Activated CD8-positive, alpha-beta memory T cell treated with anti-CD3 and anti-CD28 coated beads, Interleukin-2, amount 50 U/mL, for 1 hour (primary cell): ENCODE measurements at regions not wholly inside any gene's neighbourhood (a gene's known extent, or its start where the extent isn't known, plus 50 kb on each side); places are given as distances from the start of the nearest gene placed in this dataset.
"Not testable (repeated sequence)": the region's sequence is repeated elsewhere in the genome, so short reads cannot be mapped to it uniquely, and the experiment has no call there.

Experiments used
- DNase-seq: peaks from one replicate; pipeline ENCODE4 v3.0.0-alpha.2; 2020; ENCODE audit errors: extremely low read depth

DNA sequence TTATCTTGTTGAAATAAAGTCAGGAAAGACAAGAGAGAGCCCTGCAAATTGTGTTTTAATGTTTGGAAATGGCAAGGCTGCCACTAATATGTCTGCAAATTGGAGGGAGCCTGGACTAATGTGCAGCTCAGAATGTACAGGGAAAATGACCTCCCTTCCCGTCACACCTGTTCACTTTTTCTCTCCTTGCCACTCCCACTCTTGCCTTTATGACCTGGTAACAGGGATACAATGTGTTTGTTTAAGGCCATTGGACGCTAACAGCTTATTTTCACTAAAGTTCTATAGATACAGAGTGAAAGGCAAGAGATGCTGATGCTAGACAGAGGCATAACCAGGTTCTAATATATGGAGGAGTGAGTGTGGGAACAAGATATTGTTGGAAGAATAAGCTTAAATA is 203.9 kb downstream of the RAB38 start:
- DNase-seq: no peak

DNA sequence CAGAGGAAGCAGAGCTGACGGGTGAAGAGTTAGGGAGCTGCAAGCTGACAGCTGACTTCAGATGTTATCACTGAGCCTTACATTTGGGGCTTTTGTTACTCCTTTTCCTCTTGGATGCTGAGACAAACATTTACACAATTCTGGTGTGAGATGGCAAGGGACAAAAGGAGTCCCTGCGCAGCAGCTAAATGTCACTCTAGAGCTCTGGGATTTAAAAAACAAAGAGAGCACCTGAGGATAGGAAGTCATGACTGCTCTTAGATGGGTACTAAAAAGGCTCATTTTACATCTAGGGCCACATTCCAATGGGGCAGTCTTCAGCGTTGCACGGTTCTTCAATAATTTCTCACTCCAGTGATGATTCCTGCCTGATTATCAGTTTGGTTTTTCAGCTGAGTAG is 204.5 kb downstream of the RAB38 start:
- no peak for DNase-seq

DNA sequence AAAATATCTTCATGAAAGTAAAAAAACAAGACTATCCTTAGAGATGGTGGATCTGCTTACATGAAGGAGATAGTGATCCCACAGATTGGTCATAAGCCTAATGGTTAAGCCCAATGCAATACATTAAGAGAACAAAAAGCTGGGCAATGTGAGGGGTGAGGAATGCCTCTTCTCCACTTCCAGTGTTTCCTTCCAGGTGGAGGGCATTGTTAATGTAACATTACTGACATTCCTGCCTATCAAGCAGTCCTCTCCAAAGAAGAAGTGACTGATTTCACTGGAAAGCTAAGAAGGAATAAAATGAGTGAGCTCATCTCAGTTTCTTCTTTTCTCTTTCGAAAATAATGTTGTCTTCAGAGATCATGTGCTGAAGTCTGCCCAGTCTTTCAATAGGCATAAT is 207.8 kb downstream of the RAB38 start:
- DNase-seq: no peak

DNA sequence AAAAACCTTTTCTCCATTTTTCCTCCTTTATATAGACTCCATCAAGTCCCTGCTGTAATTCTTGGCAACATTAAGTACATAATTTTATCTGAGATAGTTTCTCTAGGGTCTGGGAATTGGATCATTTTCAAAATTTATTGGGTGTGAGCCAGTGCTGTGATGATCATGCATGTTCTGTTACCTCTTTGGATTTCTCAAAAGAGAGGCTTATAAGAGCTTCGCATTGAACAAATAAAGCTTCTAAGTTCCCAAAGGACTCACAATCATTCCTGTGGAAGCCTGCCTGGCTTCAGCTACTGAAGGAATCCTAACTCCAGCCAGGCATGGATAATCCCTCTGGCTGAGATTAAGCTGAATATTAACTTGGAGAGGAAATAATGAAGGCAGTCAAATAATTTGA is 208.5 kb downstream of the RAB38 start:
- no peak for DNase-seq

DNA sequence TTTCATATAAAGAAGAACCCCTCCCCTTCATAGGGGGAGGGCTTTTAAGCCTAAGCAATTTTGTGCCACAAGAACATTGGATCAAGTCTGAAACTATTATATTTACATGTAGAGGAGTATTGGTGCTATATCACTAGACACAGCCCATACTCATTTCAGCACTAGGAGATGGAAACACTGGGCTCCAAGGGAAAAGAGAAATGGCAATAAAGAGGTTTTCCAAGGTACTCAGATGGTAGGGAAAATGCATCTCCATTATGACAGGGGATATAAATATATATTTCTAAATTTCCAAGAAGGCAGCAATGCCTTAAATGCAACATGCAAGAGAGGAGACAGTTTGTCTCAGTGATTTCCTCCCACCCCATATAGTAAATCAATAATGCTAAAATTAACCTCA is 209.0 kb downstream of the RAB38 start:
- DNase-seq: no peak

DNA sequence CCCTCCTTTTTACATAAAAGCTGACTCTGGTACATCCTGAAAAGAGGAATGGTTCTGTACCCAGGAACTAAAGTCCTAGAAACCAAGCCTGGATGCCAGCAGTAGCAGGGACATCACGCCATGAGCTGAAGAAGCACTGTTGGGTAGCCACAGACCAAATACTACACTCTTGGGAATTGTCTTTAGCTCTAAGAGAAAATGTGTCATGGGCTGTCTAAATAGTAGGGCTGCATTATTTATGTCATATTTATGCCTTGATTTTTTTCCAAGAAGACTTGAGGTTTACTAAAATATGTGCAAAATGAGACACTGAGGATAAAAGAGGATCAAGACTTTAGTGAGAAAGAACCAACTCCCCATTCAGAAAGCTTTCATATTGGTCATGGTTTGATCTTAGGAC is 213.6 kb downstream of the RAB38 start:
- DNase-seq: no peak

DNA sequence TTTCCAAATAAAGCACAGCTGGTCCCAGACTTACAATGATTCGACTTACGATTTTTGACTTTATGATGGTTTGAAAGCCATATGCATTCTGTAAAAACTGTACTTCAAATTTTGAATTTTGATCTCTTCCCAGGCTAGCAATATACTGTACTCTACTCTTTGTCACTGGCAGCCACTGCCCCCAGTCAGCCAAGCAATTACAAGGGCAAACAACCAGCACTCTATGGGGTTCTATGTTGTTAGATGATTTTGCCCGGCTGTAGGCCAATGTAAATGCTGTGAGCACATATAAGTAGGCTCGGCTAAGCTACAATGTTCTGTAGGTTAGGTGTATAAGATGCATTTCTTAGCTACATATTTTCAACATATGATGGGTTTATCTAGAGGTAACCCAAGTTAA is 217.3 kb downstream of the RAB38 start:
- DNase-seq: no peak

DNA sequence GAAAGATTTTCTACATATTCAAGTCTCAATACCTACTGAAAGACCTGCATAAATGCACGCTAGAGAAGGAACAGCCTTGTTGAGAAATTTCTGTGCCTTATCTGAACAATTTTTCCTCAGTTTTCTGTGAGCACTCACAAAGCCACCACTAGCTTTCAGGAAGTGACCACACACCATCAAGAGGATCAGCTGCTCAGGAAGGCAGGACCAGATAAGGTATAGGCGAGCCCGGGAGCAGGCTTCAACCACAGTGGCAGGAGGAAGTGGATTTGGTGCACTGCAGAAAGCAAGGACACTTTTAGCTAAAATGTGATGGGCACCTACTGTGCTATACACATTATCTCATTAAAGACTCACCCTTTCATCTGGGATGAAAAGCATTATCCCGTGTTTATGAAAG is 220.8 kb downstream of the RAB38 start:
- DNase-seq: no peak

DNA sequence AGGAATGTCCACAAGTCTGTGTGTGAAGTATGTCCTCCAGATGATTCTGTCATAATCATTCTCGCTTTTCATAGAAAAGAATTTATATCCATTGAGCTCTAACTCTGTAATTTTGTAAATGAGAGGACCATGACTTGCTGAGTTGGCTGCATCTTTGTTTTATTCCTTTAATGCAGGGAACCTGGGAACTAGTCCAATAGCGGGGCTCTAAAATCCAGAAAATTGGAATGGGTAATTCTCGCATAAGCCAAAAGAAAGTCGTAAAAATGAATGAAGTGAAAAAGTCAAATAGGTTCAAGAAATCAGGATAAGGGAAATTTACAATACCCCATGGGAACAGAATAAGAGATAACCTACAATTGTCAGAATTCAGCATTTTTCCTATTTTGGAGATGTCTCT is 232.5 kb downstream of the RAB38 start:
- no peak for DNase-seq

DNA sequence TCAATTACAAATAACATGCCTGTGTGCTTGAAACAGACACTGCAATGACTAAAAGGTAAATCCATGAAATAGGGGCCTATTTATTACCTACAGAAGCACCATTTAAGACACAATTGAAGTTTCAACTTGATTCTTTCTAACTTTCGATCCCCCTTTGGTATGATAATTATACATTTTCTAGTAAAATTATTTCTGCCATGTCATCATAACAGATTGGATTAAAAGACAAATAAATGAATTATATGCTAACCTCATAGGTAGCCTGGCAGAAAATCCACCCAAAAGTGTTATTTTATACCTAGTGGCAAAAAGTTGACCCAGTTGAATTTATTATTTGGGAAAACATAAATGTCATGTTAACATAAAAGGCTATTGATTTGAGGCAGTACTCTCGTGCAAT is 241.1 kb downstream of the RAB38 start:
- DNase-seq: no peak

DNA sequence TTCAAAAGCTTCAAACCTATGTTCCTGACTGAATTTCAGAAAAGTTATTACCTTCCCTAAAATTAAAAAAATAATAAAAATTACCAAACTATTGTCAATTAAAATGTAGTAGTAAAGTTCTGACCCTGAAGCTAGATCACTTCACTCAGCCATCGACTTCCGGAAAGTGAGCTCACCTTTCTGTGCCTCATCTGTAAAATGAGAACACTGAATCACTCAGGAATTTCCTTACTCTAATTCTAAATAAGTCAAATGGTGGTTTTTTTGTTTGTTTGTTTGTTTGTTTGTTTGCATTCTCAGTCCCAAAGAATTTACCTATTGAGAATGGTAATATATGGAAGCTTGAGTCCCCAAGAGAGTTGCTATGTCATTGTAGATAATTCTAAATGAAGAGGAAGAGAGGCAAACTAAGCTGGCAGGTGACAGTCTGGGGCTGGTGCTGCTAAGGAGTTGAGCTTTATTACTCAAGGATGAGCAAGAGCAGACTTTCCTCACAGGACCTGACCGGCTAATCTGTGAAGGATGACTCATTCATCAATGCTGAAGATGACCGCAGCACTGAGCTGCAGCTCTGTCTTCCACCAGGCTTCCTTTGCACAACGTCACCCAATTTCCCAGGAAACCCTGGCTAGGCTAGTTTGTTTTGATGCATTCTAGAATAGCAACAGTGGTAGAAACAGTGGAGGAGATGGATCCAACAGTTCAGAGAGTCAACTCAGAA is 248.8 kb downstream of the RAB38 start:
- no peak for DNase-seq

DNA sequence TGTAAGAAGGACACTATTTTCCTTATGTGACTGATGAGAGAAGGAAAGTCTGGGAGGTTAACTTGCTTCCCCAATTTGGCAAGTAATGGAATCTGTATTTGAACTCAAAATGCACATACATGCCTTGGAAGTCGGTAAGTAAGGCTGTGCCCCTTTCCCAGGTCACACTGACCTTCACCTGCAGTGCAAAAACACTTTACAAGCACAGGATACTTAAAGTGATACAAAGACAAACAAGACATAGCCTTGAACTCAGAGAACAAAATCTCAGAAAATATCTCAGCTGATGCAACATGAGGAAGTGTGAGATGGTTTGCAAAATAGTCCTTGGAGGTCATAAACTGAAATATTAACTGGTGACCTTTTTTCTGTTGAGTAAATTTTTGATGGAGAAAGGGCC is 251.1 kb downstream of the RAB38 start:
- no peak for DNase-seq

DNA sequence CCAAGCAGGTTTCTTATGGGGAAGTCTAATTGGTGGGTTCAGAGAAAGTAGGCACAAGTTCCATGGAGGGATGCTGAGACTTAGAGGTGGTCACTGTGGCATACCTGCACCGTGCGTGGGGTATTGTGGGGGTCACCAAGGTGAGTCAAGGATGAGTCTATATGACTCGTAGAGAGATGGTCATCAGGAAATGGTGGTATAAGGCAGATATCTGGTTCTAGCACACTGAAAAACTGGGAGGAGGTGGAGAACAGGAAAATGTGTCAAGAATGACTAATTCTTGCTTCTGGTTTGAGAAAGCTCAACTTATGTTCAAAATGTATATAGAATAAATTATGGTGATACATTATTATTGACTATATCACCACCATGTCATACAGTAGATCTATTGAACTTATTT is 258.1 kb downstream of the RAB38 start:
- DNase-seq: no peak

DNA sequence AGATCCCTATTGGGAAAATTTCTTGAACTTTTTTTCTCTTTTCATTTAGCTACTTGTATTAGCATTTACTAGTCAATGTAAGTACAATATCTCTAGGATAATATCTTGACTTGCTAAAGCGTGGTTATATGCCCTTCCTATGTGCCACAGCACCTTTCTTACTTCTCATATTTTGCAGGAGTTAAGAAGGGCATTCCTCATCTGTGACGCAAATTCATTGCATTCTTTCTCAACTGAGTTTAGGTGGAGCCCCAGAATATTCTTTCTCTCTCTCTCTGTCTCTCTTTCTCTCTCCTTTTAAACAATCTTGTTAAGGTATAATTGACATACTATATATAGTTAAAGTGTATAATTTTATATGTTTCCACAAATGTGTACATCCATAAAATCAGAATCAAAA is 266.1 kb downstream of the RAB38 start:
- no peak for DNase-seq

DNA sequence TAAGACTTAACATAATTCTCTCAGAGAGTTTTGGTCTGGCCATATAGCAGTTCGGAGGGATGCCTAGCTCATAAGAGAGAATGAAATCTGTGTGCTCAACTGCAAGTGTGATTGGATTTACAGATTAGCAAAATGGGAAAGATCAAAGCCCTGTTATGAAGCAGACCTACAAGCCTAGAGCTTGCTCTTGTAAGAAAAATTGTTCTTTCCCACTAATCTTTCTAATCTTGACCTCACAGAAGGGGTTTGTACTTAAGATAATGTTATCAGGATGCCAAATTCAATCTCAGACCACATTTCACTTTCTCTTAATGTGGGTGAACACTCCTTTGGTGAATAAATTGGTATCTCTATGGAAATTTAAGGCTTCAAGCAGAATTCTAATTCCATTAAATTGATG is 267.2 kb downstream of the RAB38 start:
- no peak for DNase-seq

DNA sequence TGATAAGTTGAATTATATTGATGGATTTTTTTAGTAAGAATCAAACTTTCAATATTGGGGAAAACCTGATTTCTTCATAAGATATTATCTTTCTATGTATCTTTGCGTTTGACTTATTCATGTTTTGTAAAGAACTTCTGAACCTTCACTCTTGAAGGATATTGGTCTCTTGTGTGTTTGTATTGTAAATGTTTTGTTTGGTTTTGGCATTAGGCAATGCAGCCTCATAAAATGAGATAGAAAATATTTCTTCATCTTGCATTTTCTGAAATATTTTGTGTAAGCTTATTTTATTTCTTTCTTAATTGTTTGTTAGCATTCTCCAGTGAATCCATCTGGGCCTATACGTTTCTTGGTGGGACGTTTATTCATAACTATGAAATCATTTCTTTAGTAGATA is 271.9 kb downstream of the RAB38 start:
- DNase-seq: no peak

DNA sequence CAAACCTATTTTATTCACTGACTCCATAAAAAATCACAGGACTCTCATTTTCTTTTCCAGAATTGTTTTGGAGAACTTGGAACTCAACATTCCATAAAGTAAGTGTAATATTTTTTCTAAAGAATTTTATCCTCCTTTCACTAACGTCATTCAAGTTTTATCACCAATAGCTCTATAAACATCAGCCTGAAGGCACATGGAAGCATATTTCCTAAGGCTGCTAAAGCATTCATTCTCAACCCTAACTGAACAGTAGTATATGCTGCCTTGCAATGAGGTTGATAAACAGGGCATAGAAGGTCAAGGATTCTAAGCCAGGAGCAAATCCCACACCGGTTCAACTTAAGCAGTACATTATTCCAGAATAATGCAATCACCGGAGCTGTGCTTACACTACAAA is 273.9 kb downstream of the RAB38 start:
- DNase-seq: no peak

DNA sequence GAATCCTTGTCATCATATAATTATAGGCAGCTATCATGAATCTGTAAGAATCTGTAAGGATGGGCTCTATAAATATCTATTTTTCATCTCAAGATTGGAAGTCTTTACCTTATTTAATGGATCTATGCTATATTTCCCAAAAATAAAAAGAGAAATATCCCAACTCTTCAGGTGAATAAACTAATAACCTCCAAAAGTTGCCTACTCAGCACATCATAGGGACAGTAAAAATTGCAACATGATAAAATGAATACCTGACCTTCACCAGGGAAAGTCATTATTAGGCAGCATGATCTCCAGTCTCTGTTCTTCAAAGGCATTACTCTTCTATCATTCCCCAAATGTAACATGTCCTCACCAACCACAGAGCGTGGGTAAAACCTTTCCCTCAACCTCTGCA is 277.3 kb downstream of the RAB38 start:
- no peak for DNase-seq

DNA sequence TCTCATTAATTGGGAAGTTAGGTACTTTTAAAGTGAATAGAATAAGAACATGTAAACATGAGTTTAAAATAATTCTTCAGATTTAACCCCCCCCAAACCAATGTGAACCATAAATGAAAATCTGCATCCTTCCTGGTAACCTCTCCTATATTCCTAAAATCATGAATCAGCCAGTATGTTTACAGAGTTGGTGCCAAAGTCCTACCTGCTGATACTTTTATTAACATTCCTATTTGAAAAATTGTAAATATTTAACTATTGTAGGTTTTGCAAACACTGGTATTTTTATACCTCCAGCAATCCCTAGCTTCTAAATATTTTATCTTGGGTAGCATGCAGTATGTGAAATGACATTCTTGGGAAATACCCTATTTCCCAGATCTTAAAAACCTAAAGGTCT is 278.2 kb downstream of the RAB38 start:
- no peak for DNase-seq

DNA sequence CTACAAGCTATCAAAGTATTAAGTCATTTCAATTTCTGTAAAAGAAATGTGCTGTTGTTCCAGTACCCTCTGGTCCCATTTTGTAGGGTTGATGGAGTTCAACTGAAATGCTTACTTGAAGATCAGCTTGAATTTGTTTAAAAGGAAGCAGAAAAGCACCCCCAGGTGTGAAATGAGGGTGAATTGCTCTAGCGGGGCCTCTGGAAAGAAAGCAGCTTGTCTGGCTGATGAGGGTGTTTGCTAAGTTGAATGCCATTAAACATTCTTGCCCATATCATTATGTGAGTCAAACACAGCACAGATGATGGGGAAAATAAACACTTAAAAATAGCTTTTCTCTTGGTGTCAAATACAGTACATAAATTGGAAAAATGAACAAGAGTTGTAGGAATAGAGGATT is 280.3 kb downstream of the RAB38 start:
- no peak for DNase-seq

DNA sequence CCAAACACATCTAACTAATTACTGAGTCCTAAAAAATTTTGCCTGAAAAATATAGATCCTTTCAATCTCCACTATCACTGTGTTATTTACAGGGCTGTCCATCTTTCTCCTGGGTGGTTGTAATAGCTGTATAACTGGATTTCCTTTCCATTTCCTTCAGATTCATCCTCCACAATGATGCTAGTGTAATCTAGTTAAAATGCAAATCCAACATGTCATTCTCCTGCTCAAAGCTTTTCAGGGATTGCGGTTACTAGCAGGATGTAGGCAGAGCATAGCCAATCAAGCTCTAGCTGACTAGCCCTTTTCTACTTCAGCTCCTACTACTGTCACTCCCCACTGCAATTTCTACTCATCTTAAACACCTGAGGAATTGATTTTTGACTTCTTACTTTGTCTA is 283.0 kb downstream of the RAB38 start:
- no peak for DNase-seq

DNA sequence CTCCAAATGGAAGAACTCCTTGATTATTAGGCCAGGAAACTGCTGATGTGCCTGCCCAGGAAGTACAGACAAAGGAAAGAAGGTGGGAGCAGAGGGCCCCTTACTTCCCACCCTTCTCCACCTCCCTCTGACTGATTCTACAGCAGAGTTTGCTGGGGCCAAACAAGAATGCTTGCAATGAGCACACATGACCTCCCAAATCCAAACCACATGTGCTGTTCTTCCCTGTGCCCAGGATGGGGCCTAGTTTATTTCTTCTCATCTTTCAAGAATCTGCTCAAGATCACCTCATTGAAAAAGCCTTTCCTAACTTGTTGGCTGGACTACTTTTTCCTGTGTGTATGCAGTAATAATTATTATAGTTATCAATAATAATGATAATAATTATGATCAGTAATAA is 286.1 kb downstream of the RAB38 start:
- no peak for DNase-seq

DNA sequence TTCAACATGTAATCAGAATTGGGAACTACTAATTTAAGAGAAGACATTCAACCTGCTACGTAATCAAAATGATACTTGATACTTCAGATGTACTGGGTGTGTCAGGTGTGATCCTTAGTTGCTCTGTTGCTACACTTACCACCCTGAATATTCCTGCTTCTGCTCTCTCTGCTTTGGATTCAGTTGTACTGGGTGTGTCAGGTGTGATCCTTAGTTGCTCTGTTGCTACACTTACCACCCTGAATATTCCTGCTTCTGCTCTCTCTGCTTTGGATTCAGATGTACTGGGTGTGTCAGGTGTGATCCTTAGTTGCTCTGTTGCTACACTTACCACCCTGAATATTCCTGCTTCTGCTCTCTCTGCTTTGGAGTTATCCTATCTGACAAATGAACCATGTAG is 290.2 kb downstream of the RAB38 start:
- DNase-seq: not testable (repeated sequence)

DNA sequence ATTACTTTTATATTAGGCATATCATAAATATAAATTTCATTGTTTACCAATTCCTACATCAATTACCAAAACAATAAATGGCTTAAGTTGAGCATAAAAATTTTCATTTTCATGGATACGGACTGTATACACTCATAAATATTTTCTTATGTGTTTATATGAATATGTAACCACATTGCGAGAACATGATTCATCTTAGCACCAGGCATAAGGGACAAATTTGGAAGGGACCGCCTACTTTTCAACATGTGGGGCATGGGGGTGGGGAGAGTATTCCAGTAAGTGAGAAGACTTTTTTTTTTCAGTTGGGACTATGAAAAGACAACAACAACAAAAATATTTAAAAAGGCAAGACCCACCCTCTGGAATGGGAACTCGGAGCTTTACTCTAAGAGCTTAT is 296.1 kb downstream of the RAB38 start:
- DNase-seq: no peak
